HCT116 (cell line): ENCODE measurements at regions not wholly inside any gene's neighbourhood (a gene's known extent, or its start where the extent isn't known, plus 50 kb on each side); places are given as distances from the start of the nearest gene placed in this dataset.

Experiments
- ATAC-seq: fragments of 200-7000 bp; cut with Tn5 transposase; 2 replicates; pipeline ENCODE4 v1.9.1; 2020; ENCODE audit warnings: mild to moderate bottlenecking, moderate library complexity
- BruUV-seq: library from RNA; stranded (reverse); fragments of 400-500 nt; replicated peaks from 2 replicates; lab custom pipeline; 2021; lab: Mats Ljungman, UMichigan
- CTCF ChIA-PET: fragments of 300-600 bp; sonication (Branson Sonifier 250); formaldehyde crosslinking; loops from one replicate; lab custom pipeline; 2021; ENCODE audit warnings: antibody characterized with exemption; lab: Charles Lee
- POLR2A ChIA-PET: fragments of 300-600, 350-600 bp; sonication (Branson Sonifier 250); formaldehyde crosslinking; loops from one replicate; lab custom pipeline; 2021; ENCODE audit warnings: antibody characterized with exemption; lab: Charles Lee
- RAD21 ChIA-PET, 2 experiments: fragments of 300-600 bp; sonication (Branson Sonifier 250); formaldehyde crosslinking; loops; one replicate each; lab custom pipeline; 2023; ENCODE audit warnings: low total read pairs in 2 of 2; ENCODE audit not compliant: uncharacterized antibody in 2 of 2, unreplicated experiment in 2 of 2, low non-redundant PET in 1 of 2; lab: Charles Lee
- DNase-seq: peaks from one replicate; pipeline ENCODE4 v3.0.0-alpha.2; 2010; ENCODE audit warnings: low read depth, low spot score
- H2AFZ ChIP-seq: fragments of 200-600 bp; shearing (Covaris generic), sonication (generic); 2 replicates; pipeline ENCODE4 v1.6.1; 2017; ENCODE audit warnings: low read depth, mixed run types, mixed read lengths, antibody characterized with exemption, low read length; ENCODE audit not compliant: poor library complexity, severe bottlenecking
- H3K27ac ChIP-seq: 2 replicates; pipeline ENCODE4 v1.5.1; 2012; ENCODE audit warnings: low read depth, low read length
- H3K27me3 ChIP-seq: fragments of 200-600 bp; sonication (generic); 2 replicates; pipeline ENCODE4 v1.6.1; 2016; ENCODE audit warnings: mixed run types, low read length, mixed read lengths; ENCODE audit not compliant: insufficient read depth
- H3K36me3 ChIP-seq, 2 experiments: fragments of 200-500 bp in 1 of 2; fragments of 200-600 bp in 1 of 2; sonication (Bioruptor generic) in 1 of 2; sonication (generic) in 1 of 2; 2 replicates each; pipeline versions ENCODE4 v1.5.1 to v1.6.1; 2014 to 2016; ENCODE audit warnings: low read length in 2 of 2, inconsistent platforms in 1 of 2, mixed read lengths in 1 of 2, mixed run types in 1 of 2; ENCODE audit not compliant: insufficient read depth in 2 of 2, control insufficient read depth in 1 of 2
- H3K4me1 ChIP-seq, 2 experiments: fragments of 200-600 bp in 1 of 2; sonication (generic) in 1 of 2; 2 replicates each; pipeline versions ENCODE4 v1.5.1 to v1.6.1; 2012 to 2017; ENCODE audit warnings: low read length in 2 of 2, inconsistent platforms in 1 of 2, mild to moderate bottlenecking in 1 of 2, mixed read lengths in 1 of 2, mixed run types in 1 of 2, moderate library complexity in 1 of 2; ENCODE audit not compliant: insufficient read depth in 2 of 2, control insufficient read depth in 1 of 2
- H3K4me2 ChIP-seq: fragments of 200-600 bp; sonication (generic); 2 replicates; pipeline ENCODE4 v1.6.1; 2017; ENCODE audit warnings: mixed run types, low read length, mixed read lengths
- H3K4me3 ChIP-seq, 2 experiments: fragments of 200-600 bp in 1 of 2; sonication (generic) in 1 of 2; replicated peaks in 1 of 2; 2 replicates each; pipeline ENCODE4 v1.5.1; 2011 to 2016; ENCODE audit warnings: low read length in 2 of 2, control low read depth in 1 of 2, low read depth in 1 of 2, mild to moderate bottlenecking in 1 of 2, mixed read lengths in 1 of 2, mixed run types in 1 of 2
- H3K79me2 ChIP-seq: fragments of 200-600 bp; sonication (generic); 2 replicates; pipeline ENCODE4 v1.6.1; 2017; ENCODE audit warnings: mild to moderate bottlenecking, mixed run types, low read length, moderate library complexity, mixed read lengths; ENCODE audit not compliant: insufficient read depth
- H3K9ac ChIP-seq: fragments of 200-600 bp; sonication (generic); 2 replicates; pipeline ENCODE4 v1.6.1; 2016; ENCODE audit warnings: low read length, mixed read lengths
- H3K9me2 ChIP-seq: fragments of 200-600 bp; sonication (generic), shearing (Covaris generic); 2 replicates; pipeline ENCODE4 v1.6.1; 2017; ENCODE audit warnings: mixed run types, mild to moderate bottlenecking, moderate library complexity; ENCODE audit not compliant: insufficient read depth
- H3K9me3 ChIP-seq, 2 experiments: fragments of 200-500 bp in 1 of 2; fragments of 200-600 bp in 1 of 2; sonication (Bioruptor generic) in 1 of 2; sonication (generic) in 1 of 2; 2 replicates each; pipeline ENCODE4 v1.6.1; 2014 to 2017; ENCODE audit warnings: low read length in 2 of 2, mixed read lengths in 2 of 2, inconsistent platforms in 1 of 2, low read depth in 1 of 2, mild to moderate bottlenecking in 1 of 2, mixed run types in 1 of 2, moderate library complexity in 1 of 2; ENCODE audit not compliant: control insufficient read depth in 1 of 2, insufficient read depth in 1 of 2
- H4K20me1 ChIP-seq: fragments of 200-600 bp; sonication (generic), shearing (Covaris generic); 2 replicates; pipeline ENCODE4 v1.6.1; 2017; ENCODE audit warnings: mixed run types, mild to moderate bottlenecking, moderate library complexity; ENCODE audit not compliant: insufficient read depth
- CBX3 ChIP-seq: IDR thresholded peaks from 2 replicates; pipeline ENCODE4 v1.6.1; 2012; ENCODE audit warnings: low read depth
- CEBPB ChIP-seq: IDR thresholded peaks from 2 replicates; pipeline ENCODE4 v1.6.1; 2012; ENCODE audit warnings: low read depth
- EGR1 ChIP-seq: IDR thresholded peaks from 2 replicates; pipeline ENCODE4 v1.6.1; 2012; ENCODE audit warnings: low read depth
- ELF1 ChIP-seq: IDR thresholded peaks from 2 replicates; pipeline ENCODE4 v1.6.1; 2012; ENCODE audit warnings: low read depth, borderline replicate concordance
- POLR2A ChIP-seq: IDR thresholded peaks from 2 replicates; pipeline ENCODE4 v1.7.0; 2011; ENCODE audit warnings: borderline replicate concordance; ENCODE audit not compliant: insufficient read depth, insufficient read length; ENCODE audit errors: extremely low read depth
- POLR2AphosphoS5 ChIP-seq: IDR thresholded peaks from 2 replicates; pipeline ENCODE4 v1.6.1; 2011; ENCODE audit warnings: mild to moderate bottlenecking, low read depth, low read length, moderate library complexity
- RAD21 ChIP-seq: IDR thresholded peaks from 2 replicates; pipeline ENCODE4 v1.6.1; 2012; ENCODE audit warnings: low read depth, mild to moderate bottlenecking
- SIN3A ChIP-seq: IDR thresholded peaks from 2 replicates; pipeline ENCODE4 v1.6.1; 2012; ENCODE audit warnings: low read depth
- SRF ChIP-seq: IDR thresholded peaks from 2 replicates; pipeline ENCODE4 v1.6.1; 2012; ENCODE audit warnings: low read depth
- YY1 ChIP-seq: IDR thresholded peaks from 2 replicates; pipeline ENCODE4 v1.6.1; 2011; ENCODE audit warnings: low read length, low read depth, moderate library complexity, mild to moderate bottlenecking; ENCODE audit not compliant: insufficient replicate concordance; ENCODE audit errors: extremely low read depth
- ZNF274 ChIP-seq: fragments of 200-500 bp; sonication (Bioruptor generic); IDR thresholded peaks from 2 replicates; pipeline ENCODE4 v1.6.1; 2014; ENCODE audit warnings: mild to moderate bottlenecking, low read depth, low read length, inconsistent platforms
- intact Hi-C: fragments of 100-400 bp; cut with micrococcal nuclease; formaldehyde crosslinking; loops from 2 replicates; pipeline ENCODE4 v1.10.0; 2022
- TF ChIP-seq, protein P1 (sequence below): IDR thresholded peaks from 2 replicates; pipeline ENCODE4 v1.6.1; 2012
- TF ChIP-seq, protein P2 (sequence below), 3 experiments: fragments of 200-600 bp in 1 of 3; sonication (generic) in 1 of 3; IDR thresholded peaks in 2 of 3; conservative IDR thresholded peaks in 1 of 3; 2 replicates each; pipeline ENCODE4 v1.5.1; 2012 to 2017; ENCODE audit warnings: low read depth in 2 of 3, low read length in 2 of 3, antibody characterized with exemption in 1 of 3, borderline replicate concordance in 1 of 3, control low read depth in 1 of 3, mild to moderate bottlenecking in 1 of 3, mixed read lengths in 1 of 3, mixed run types in 1 of 3, moderate library complexity in 1 of 3; ENCODE audit not compliant: insufficient read depth in 1 of 3

DNA sequence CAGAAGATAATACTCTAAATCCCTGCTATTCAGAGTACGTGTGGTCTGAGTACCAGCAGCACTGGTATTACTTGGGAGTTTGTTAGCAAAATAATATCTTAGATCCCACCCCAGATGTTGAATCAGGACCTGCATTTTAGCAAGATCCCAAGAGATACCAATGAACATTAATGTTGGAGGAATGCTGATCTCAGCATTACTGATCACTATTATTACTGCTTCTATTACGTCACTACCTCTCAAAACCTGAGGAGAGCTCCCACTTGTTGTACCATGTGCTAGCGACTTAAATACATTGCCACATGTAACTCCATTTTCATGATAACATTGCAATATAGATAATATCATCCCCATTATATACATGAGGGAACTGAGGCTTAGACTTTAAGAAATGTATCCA lies 185.2 kb downstream of the SPRY1 start:
- no peaks in the 10 kb centered on the region for H4K20me1 ChIP-seq
- no peaks in the 10 kb centered on the region for H3K79me2 ChIP-seq
- BruUV-seq, result no TSS peak
- ChIA-PET RAD21 (no interaction called here), CTCF (interaction anchor here (1.0 to 1.1 kb wide), 2 partner anchors 18 to 103 kb away, joined by 3 to 4 read pairs; no protein-coding TSS in a partner anchor), POLR2A (no interaction called here)
- no peaks in the 10 kb centered on the region for H3K9me3 ChIP-seq
- no peak for ATAC-seq
- H3K9me2 ChIP-seq, result 0 out of 2 replicates have a peak, but pooled peaks cover 4% of the 10 kb centered on the region
- H3K4me2 ChIP-seq, result no peak overlapping the region
- no peak overlapping the region for H3K27ac ChIP-seq
- H2AFZ ChIP-seq, result no peak overlapping the region
- intact Hi-C loops, result no loop called here
- H3K4me1 ChIP-seq, result no peaks in the 10 kb centered on the region
- no peak for DNase-seq
- H3K4me3 ChIP-seq, result no peak overlapping the region
- no peak overlapping the region for H3K9ac ChIP-seq
- no peaks in the 10 kb centered on the region for H3K27me3 ChIP-seq
- TF ChIP-seq SIN3A, result no peak
- TF ChIP-seq CEBPB, result no peak
- TF ChIP-seq, protein P1, sequence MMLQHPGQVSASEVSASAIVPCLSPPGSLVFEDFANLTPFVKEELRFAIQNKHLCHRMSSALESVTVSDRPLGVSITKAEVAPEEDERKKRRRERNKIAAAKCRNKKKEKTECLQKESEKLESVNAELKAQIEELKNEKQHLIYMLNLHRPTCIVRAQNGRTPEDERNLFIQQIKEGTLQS, result no peak
- no peak for TF ChIP-seq RAD21
- no peak for TF ChIP-seq POLR2A
- no peak for TF ChIP-seq SRF
- no peak for TF ChIP-seq YY1
- no peak for TF ChIP-seq CBX3
- TF ChIP-seq EGR1, result no peak
- TF ChIP-seq ZNF274, result no peak
- TF ChIP-seq, protein P2, sequence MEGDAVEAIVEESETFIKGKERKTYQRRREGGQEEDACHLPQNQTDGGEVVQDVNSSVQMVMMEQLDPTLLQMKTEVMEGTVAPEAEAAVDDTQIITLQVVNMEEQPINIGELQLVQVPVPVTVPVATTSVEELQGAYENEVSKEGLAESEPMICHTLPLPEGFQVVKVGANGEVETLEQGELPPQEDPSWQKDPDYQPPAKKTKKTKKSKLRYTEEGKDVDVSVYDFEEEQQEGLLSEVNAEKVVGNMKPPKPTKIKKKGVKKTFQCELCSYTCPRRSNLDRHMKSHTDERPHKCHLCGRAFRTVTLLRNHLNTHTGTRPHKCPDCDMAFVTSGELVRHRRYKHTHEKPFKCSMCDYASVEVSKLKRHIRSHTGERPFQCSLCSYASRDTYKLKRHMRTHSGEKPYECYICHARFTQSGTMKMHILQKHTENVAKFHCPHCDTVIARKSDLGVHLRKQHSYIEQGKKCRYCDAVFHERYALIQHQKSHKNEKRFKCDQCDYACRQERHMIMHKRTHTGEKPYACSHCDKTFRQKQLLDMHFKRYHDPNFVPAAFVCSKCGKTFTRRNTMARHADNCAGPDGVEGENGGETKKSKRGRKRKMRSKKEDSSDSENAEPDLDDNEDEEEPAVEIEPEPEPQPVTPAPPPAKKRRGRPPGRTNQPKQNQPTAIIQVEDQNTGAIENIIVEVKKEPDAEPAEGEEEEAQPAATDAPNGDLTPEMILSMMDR (IDR thresholded peaks at IDR 0.05 in 2 of 3, conservative IDR thresholded peaks at IDR 0.05 in 1 of 3; ENCODE audit: borderline replicate concordance in 1 of 3, insufficient read depth in 1 of 3, low read depth in 2 of 3, low read length in 2 of 3), result no peak
- TF ChIP-seq POLR2AphosphoS5, result no peak
- no peak for TF ChIP-seq ELF1
- H3K36me3 ChIP-seq, result no peaks in the 10 kb centered on the region
